ENCODE measurements at regions not wholly inside any gene's neighbourhood (a gene's known extent, or its start where the extent isn't known, plus 50 kb on each side); places are given as distances from the start of the nearest gene placed in this dataset.

GRCh38 chr5:142473038-142473437, 148.2 kb upstream of the SPRY4 start:
- DNase-seq = no peak

- no peak for DNase-seq
Measured at GRCh38 chr5:142472306-142472951, 147.6 kb upstream of the SPRY4 start.

GRCh38 chr5:142466195-142466971, 141.6 kb upstream of the SPRY4 start:
- DNase-seq = no peak

DNA sequence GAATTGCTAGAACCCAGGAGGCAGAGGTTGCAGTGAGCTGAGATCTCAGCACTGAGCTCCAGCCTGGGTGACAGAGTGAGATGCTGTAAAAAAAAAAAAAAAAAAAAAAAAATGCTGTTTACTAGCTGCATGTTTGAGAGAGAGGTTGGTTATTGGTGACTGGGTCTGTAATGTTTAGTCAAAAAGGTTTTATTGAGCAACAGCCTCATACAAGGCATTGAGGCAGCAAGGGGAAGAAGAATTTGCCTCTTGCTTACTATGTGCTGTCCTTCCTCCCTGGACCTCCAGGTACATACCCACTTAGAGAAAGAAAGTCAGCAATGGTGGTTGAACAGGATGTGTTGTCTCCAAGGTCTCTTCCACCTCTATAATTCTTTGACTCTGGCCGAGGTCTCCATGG, 140.7 kb upstream of the SPRY4 start:
- no peak for DNase-seq

DNA sequence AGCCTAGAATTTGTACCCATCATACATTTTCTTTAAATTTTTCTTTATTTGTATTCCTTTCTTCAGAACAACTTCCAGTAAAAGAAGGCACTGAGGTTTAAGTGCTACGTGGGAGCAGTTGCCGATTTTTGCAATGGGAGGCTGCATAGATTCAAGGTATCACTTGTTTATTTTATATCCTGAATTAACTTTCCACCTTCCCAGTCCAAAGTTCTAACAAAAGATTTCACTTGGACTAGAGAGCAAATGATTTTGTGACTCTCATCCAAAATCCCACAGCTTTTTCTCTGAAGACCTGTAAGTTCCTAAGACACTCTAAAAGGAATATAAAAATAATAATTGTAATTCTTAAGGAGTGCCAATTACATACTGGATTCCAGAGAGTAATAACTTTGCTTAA, 139.1 kb upstream of the SPRY4 start:
- no peak for DNase-seq

GRCh38 chr5:142461028-142461590, 136.3 kb upstream of the SPRY4 start:
- no peak for DNase-seq

DNA sequence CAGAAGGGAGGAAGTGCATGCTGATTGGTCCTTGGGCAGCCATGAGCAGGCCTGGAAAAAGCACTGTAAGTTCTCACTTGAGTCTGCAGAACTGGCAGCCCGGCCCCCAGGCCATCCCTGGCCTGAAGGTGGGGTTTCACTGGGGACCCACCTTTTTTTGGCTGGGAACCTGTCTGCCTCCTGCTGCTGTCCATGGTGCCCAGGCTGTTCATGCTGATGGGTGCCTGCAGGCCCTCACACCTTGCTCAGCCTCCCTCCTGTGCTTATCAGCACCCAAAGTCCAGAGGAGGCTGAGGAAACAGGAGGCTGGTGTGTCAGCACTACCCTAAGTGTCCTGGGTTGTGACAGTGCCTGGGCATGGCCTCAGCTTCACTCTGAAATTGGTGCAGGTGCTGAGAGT, 134.4 kb upstream of the SPRY4 start:
- DNase-seq = no peak

GRCh38 chr5:142455856-142456255, 131.0 kb upstream of the SPRY4 start:
- DNase-seq = no peak

GRCh38 chr5:142453932-142454331, 129.1 kb upstream of the SPRY4 start:
- no peak for DNase-seq

DNA sequence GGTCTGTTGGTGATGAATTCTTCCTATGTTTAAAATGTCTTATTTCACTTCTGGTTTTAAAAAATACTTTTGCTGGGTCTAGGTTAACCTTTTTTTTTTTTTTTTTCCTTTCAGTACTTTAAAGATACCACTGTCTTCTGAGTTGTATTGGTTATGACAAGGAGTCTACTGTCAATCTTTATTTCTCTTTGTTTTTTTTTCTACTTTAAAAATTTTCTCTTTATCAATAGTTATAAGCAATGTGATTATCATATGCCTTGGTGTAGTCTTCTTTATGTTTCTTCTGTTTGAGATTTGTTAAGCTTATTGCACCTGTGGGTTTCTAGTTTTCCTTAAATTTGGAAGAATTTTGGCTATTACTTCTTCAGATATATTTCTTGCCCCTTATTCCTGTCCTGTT, 125.6 kb upstream of the SPRY4 start:
- DNase-seq = no peak

- DNase-seq = no peak
Measured at GRCh38 chr5:142447887-142448286, 123.1 kb upstream of the SPRY4 start.

DNA sequence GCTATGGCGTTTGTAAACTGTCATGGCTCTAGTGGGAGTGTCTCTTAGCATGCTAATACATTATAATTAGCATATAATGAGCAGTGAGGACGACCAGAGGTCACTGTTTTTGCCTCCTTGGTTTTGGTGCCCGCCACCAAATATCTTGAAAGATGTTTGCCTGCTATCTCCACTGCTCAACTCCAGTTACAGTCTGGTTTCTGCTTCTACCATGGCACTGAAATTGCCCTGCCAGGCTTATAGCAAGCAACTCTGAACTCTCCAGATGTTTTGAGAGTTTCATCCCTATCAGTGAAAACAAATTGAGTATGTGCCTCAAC, 122.1 kb upstream of the SPRY4 start:
- no peak for DNase-seq

- DNase-seq = no peak
Measured at GRCh38 chr5:142446131-142446959, 121.5 kb upstream of the SPRY4 start.

DNA sequence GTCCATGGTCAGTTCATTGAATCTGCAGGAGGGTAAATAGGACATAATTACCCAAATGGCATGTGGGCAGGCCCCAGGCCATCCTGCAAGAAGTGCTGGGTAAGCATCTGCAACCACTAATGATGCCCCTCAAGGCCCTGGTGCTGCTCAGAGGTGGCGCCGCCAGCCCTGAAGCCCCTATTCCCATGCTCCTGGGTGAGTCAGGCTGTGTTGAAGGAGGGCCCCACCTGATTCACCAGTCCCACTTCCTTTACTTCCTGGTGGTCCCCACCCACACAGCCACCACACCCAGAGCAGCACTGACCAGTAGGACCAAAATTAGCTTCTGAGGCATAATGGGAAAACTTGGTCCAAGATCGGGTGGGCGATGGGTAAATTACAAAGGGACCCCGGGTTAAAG, 120.4 kb upstream of the SPRY4 start:
- DNase-seq = no peak

DNA sequence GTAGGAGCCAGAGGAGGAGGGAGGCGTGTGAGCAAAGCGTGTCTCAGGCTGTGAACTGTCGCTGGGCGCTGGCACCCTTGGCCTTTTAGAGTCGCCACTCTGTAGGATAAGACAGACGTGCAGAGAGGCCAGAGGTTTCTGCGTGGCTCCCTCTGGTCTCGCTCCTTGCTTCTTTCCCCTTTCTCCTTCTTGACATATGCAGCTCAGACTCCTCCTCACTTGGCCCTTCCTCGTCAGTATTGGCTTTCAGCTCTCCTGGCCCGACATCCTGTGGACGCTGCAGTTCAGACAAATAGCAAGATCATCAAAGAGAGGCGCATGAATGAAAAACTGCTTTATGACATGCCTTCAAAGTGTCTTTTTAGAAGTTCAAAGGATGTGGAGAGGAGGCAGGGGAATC, 116.8 kb upstream of the SPRY4 start:
- no peak for DNase-seq

- DNase-seq = no peak
Measured at GRCh38 chr5:142439207-142439860, 114.5 kb upstream of the SPRY4 start.

DNA sequence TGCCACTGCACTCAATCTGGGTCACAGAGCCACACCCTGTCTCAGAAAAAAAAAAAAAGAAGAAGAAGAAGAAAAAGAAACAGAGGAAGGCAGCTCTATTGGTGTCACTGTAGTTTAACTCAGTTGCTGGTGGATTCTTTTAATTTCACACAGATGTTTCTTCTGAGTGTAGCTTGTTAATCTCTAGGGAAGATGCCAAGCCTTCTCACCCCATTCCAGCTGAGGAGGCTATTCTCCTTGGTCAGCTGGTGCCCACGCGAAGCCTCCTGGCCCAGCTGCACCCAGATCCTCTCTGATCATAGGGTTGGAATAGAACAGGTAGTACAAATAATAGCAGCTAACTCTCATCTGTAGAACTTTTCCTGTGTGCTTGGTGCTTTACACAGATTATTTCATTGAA, 113.8 kb upstream of the SPRY4 start:
- no peak for DNase-seq

GRCh38 chr5:142437563-142437962, 112.7 kb upstream of the SPRY4 start:
- no peak for DNase-seq

- no peak for DNase-seq
Measured at GRCh38 chr5:142435410-142436115, 110.7 kb upstream of the SPRY4 start.

DNA sequence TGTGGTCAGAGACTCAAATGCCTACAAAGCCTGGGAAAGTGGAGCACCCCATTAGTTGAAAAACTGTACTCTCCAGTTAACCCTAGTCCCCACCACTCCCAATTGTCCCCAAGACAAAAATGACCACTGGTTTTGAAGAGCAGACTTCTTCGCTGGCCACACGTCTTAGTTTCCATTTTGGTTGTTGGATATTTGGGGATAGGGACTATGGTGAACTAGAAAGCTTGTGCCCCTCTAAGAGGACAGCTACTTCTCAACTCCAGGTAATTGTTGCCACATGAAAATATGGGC, 109.4 kb upstream of the SPRY4 start:
- DNase-seq = no peak

DNA sequence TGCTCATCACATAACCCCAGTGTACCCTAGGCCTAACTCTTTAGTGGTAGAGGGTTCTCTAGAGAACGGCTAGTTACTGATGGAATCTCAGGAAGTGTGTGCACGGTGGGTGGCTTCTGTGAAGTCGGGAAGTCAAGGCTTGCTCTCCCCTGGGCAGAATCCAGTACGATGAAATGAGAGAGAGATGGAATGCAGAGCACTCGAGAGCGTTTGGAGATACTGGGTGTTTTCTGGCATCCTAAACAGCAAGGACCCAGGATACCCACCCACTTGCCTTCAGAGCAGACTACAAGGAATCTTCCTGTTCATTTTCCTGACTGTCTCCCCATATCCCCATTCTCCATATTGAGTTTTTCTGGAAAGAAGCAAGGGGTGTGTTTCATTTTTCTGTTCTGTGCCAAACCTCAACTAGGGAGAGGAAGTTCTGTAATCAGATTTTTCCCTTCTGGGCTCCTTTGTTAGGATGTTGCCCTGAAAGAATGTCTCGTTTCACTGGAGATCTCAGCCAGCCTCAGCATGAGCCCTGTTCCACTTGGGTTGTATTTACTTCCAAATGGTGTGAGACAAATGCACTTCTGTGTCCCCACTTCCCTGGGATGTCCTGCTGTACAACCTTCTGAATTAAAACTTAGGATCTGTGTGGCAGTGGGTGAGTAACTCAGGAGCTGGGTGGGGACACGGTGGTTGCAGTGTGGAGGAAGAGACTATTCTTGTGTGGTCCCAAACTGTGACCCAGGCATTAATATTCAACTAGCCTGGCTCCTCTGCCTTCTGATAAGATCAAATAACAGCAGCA, 108.9 kb upstream of the SPRY4 start:
- no peak for DNase-seq

DNA sequence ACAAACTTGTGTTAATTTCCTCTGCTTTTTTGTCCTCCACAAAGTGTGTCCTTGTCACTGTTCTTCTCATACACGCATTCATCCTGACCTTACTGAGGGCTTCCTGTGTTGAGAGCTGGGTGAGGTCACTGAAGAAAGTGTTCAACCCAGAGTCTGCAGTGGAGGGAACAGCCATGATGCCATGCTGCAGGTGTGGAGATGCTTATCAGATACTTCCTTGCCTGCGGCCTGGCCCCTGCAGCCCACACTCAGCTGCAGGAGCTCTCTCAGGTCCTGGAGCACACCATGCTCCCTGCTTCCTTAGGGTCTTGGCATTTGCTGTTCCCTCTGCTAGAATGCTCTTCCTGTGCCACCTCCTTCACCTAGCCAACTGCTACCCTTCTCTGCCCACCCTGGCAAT, 108.1 kb upstream of the SPRY4 start:
- no peak for DNase-seq

Data from SHP77 (cell line).